ENCODE measurements at regions not wholly inside any gene's neighbourhood (a gene's known extent, or its start where the extent isn't known, plus 50 kb on each side); places are given as distances from the start of the nearest gene placed in this dataset.
"Not testable (repeated sequence)": the region's sequence is repeated elsewhere in the genome, so short reads cannot be mapped to it uniquely, and the experiment has no call there.

- DNase-seq, result no peak
Measured at GRCh38 chr4:131093303-131093702, 1997.4 kb downstream of the C4orf33 start.

GRCh38 chr4:131098976-131099375 lies 2003.0 kb downstream of the C4orf33 start:
- no peak for DNase-seq

- DNase-seq, result no peak
Measured at GRCh38 chr4:131113273-131113672, 2017.3 kb downstream of the C4orf33 start.

GRCh38 chr4:131113704-131114103 lies 2017.8 kb downstream of the C4orf33 start:
- DNase-seq, result no peak

- no peak for DNase-seq
Measured at GRCh38 chr4:131119661-131120060, 2023.7 kb downstream of the C4orf33 start.

- no peak for DNase-seq
Measured at GRCh38 chr4:131137196-131137595, 2011.9 kb upstream of the PCDH10 start.

GRCh38 chr4:131159261-131159660 lies 1989.8 kb upstream of the PCDH10 start:
- no peak for DNase-seq

GRCh38 chr4:131192318-131192717 lies 1956.8 kb upstream of the PCDH10 start:
- DNase-seq, result no peak

- no peak for DNase-seq
Measured at GRCh38 chr4:131207589-131207988, 1941.5 kb upstream of the PCDH10 start.

DNA sequence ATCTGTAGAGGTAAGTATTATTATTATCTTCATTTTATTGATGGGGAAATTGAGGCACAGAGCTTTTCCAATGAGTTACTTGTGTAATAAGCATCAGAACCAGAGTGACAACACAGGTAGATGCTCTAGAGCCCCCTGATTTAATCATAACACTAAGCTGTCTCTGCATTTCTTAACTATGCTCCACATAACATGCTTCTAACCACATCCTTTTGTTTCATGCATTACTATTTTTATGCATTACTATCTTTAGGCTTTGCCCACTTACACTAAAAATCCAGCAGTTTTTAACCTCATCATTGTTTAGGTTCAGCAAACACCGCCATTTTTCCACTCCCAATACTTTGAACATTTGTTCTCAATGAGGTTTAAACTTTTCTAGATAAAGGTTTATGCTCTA lies 1900.8 kb upstream of the PCDH10 start:
- no peak for DNase-seq

- DNase-seq, result no peak
Measured at GRCh38 chr4:131251321-131251720, 1897.8 kb upstream of the PCDH10 start.

GRCh38 chr4:131257241-131257640 lies 1891.9 kb upstream of the PCDH10 start:
- DNase-seq, result no peak

GRCh38 chr4:131258361-131258760 lies 1890.7 kb upstream of the PCDH10 start:
- DNase-seq, result no peak

DNA sequence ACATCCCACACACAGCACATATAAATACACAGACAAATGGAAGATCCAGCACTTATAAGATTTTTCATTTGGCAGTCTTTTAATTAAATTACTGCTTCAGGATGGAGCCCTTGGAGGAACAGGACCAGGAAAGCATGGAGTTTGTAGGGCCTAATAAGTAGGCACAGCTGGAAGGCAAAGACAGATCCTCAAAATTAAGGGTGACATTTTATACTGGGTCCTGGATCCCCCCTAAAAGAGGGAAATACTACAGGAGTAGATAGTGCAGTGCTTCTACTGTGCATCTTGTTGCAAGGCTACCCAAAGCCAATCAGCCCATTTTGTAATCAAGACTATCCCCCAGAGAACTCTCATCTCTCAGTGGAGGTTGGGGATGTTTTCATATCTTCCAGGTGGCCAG lies 1860.7 kb upstream of the PCDH10 start:
- DNase-seq, result no peak

- DNase-seq, result no peak
Measured at GRCh38 chr4:131296192-131296591, 1852.9 kb upstream of the PCDH10 start.

DNA sequence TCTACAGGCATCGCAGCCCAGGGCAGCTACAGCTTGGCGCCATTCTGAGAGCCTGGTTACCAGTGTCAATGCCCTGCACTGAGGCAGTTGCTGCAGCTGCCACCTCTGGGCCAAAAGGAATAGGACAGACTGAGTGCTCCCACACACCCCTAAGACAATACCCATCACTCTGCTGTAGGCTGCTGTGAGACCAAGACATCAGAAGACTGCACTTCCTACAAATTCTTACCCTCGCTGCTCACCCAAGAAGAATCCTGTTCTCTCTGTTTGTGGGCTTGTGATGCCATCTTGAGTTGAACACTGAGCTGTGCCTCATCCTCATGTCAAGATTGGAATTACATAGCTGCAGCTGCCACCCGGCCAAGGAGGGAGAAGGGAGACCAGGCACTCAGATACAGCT lies 1847.0 kb upstream of the PCDH10 start:
- no peak for DNase-seq

DNA sequence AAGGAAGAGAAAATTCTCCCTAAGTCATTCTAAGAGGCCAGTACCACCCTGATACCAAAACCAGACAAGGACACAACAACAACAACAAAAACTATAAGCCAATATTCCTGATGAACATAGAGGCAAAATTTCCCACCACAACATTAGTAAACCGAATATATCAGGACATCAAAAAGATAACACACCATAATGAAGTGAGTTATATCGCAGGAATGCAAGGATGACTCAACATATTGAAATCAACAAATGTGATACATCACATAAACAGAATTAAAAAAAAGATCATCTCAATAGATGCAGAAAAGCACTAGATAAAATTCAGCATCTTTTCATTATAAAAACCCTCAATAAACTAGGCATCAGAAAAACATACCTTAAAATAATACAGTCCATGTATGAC lies 1844.4 kb upstream of the PCDH10 start:
- DNase-seq, result no peak

DNA sequence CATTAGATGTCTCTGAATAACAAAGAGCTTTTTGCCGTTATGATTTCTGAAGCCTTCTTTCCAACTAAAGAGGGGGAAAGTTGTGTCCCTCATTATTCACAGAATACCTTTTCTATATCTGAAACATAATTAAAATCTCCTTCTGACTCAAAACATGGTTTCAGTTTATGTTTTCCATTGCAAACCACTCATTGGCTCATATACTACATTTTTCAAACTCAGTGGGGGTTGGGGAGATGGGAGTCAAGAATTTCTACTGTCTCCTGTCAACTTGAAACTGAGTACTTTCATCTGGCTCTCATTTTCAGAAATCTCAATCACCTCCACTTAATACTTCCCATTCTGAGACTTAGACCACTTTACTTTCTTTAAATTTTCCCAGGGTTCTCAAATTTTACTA lies 1839.5 kb upstream of the PCDH10 start:
- no peak for DNase-seq

GRCh38 chr4:131316086-131316485 lies 1833.0 kb upstream of the PCDH10 start:
- no peak for DNase-seq

GRCh38 chr4:131337936-131338335 lies 1811.2 kb upstream of the PCDH10 start:
- DNase-seq, result no peak

DNA sequence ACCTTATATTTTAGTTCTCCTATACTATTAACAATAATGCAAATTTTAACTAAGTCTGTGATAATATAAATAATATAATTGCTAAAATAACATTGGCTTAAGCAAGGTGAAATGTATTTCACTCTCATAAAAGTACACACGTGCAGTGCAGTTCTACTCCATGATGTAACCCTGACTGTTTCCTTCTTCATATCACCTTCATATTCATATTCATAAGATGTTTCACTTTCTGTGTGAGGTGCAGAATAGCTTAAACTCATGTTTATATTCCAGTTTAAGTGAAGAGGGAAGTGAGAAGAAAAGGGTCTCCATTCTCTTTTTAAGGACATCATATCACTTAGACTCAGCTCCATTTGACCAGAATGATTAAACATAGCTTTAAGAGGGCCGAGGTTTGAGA lies 1810.0 kb upstream of the PCDH10 start:
- DNase-seq, result no peak

GRCh38 chr4:131344761-131345160 lies 1804.3 kb upstream of the PCDH10 start:
- no peak for DNase-seq

DNA sequence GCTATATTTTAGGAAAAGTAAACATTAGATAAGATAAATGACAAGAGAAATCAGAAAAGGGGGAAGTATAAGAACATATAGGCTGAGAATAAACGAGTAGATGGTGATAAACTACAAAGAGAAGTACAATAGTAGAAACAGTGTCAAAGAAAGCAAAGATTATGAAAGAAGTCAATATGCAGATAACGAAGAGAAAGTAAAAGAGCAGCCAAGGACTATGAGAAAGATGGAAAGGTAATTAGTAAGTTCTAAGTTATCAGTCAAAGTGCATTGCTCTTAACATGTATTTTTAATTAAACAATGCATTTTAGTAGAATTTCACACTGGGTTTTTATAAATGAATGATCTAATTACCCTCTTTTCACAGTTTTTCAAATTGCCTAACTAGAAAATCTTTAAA lies 1801.3 kb upstream of the PCDH10 start:
- no peak for DNase-seq

- no peak for DNase-seq
Measured at GRCh38 chr4:131348263-131348662, 1800.8 kb upstream of the PCDH10 start.

DNA sequence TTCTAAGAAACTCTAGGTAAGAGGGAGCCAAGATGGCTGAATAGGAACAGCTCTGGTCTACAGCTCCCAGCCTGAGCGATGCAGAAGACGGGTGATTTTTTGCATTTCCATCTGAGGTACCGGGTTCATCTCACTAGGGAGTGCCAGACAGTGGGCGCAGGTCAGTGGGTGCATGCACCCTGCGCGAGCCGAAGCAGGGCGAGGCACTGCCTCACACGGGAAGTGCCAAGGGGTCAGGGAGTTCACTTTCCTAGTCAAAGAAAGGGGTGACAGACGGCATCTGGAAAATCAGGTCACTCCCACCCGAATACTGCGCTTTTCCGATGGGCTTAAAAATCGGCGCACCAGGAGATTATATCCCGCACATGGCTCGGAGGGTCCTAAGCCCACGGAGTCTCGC lies 1796.7 kb upstream of the PCDH10 start:
- not testable (repeated sequence) for DNase-seq

DNA sequence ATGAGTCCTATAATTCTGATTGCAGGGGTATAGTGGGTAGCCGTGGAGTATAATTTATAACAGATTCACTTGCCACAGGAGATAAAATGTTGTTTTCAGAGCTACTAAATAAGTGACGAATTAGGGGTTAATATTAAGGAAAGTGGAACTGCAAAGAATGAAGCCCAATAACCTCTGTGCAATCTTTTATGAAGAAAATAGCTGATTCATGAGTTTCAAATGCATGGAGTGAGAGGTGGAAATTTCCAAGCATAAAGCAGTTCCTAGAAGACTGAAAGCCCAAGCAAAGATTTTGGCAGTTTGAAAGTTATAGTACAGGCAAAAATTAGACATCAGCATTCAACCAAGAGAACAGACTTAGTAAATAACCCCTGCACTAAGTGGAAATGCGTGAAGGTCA lies 1782.4 kb upstream of the PCDH10 start:
- DNase-seq, result no peak
